ENCODE measurements at regions not wholly inside any gene's neighbourhood (a gene's known extent, or its start where the extent isn't known, plus 50 kb on each side); places are given as distances from the start of the nearest gene placed in this dataset.

- TF ChIP-seq CTCF (IDR thresholded peaks at IDR 0.05) (no peak), POLR2A (IDR thresholded peaks at IDR 0.05) (no peak)
Measured at GRCh38 chr11:111093061-111093460, 152.5 kb upstream of the POU2AF2 start.

All from uterus (tissue), 2 donors.